Neuronal stem cell (in vitro differentiated cells): ENCODE measurements at regions not wholly inside any gene's neighbourhood (a gene's known extent, or its start where the extent isn't known, plus 50 kb on each side); places are given as distances from the start of the nearest gene placed in this dataset.

Experiments used
- DNase-seq: peaks from one replicate; pipeline ENCODE4 v3.0.0-alpha.2; 2013; ENCODE audit warnings: low spot score
- H2AFZ ChIP-seq: one replicate; pipeline ENCODE4 v1.6.1; 2013; ENCODE audit warnings: mild to moderate bottlenecking, low read length, inconsistent platforms
- H2AK5ac ChIP-seq: 2 replicates; pipeline ENCODE4 v1.6.1; 2013; ENCODE audit warnings: low read depth, mild to moderate bottlenecking, inconsistent platforms, low read length, moderate library complexity, mixed read lengths
- H2BK120ac ChIP-seq: 2 replicates; pipeline ENCODE4 v1.6.1; 2013; ENCODE audit warnings: low read depth, mild to moderate bottlenecking, inconsistent platforms, low read length, moderate library complexity, mixed read lengths
- H2BK12ac ChIP-seq: one replicate; pipeline ENCODE4 v1.6.1; 2013; ENCODE audit warnings: low read length, inconsistent platforms
- H2BK15ac ChIP-seq: 2 replicates; pipeline ENCODE4 v1.6.1; 2013; ENCODE audit warnings: mild to moderate bottlenecking, low read length, inconsistent platforms, mixed read lengths
- H2BK5ac ChIP-seq: one replicate; pipeline ENCODE4 v1.6.1; 2013; ENCODE audit warnings: inconsistent platforms, mild to moderate bottlenecking, low read length, moderate library complexity
- H3K14ac ChIP-seq: one replicate; pipeline ENCODE4 v1.6.1; 2013; ENCODE audit warnings: low read length, inconsistent platforms
- H3K18ac ChIP-seq: 2 replicates; pipeline ENCODE4 v1.6.1; 2013; ENCODE audit warnings: low read length, inconsistent platforms
- H3K23ac ChIP-seq: 2 replicates; pipeline ENCODE4 v1.6.1; 2013; ENCODE audit warnings: low read depth, mild to moderate bottlenecking, mixed read lengths, low read length, inconsistent platforms; ENCODE audit not compliant: poor library complexity
- H3K27ac ChIP-seq: replicated peaks from 3 replicates; pipeline ENCODE4 v1.5.1; 2013; ENCODE audit warnings: low read length, inconsistent platforms
- H3K27me3 ChIP-seq, 3 experiments: 2 replicates each; pipeline ENCODE4 v1.6.1; 2013; ENCODE audit warnings: low read length in 3 of 3, mild to moderate bottlenecking in 2 of 3, inconsistent platforms in 1 of 3, low read depth in 1 of 3, mixed read lengths in 1 of 3, moderate library complexity in 1 of 3; ENCODE audit not compliant: control insufficient read depth in 3 of 3, insufficient read depth in 3 of 3
- H3K36me3 ChIP-seq, 2 donors: replicated peaks in 1 of 2; 2 replicates each; pipeline ENCODE4 v1.6.1; 2013; ENCODE audit warnings: low read length in 2 of 2; ENCODE audit not compliant: control insufficient read depth in 2 of 2, insufficient read depth in 2 of 2
- H3K4ac ChIP-seq: 2 replicates; pipeline ENCODE4 v1.6.1; 2013; ENCODE audit warnings: inconsistent platforms, mild to moderate bottlenecking, low read length, moderate library complexity
- H3K4me1 ChIP-seq, 2 donors: 1 replicate in 1 of 2; 2 replicates in 1 of 2; pipeline ENCODE4 v1.6.1; 2013; ENCODE audit warnings: low read length in 2 of 2, low read depth in 1 of 2; ENCODE audit not compliant: control insufficient read depth in 2 of 2, insufficient read depth in 1 of 2
- H3K4me2 ChIP-seq: one replicate; pipeline ENCODE4 v1.6.1; 2013; ENCODE audit warnings: mild to moderate bottlenecking, low read length, inconsistent platforms; ENCODE audit not compliant: insufficient read depth, poor library complexity, severe bottlenecking
- H3K4me3 ChIP-seq, 2 donors: 2 replicates each; pipeline ENCODE4 v1.5.1; 2013; ENCODE audit warnings: low read length in 2 of 2, mild to moderate bottlenecking in 2 of 2, inconsistent platforms in 1 of 2, moderate library complexity in 1 of 2
- H3K79me1 ChIP-seq: one replicate; pipeline ENCODE4 v1.6.1; 2013; ENCODE audit warnings: low read depth, mild to moderate bottlenecking, inconsistent platforms, low read length, moderate library complexity
- H3K9ac ChIP-seq: one replicate; pipeline ENCODE4 v1.6.1; 2013; ENCODE audit warnings: mild to moderate bottlenecking, low read depth, low read length, inconsistent platforms; ENCODE audit not compliant: poor library complexity
- H3K9me3 ChIP-seq, 2 donors: replicated peaks in 1 of 2; 2 replicates each; pipeline versions ENCODE3 to v1.6.1; 2013; ENCODE audit warnings: low read length in 2 of 2, mild to moderate bottlenecking in 2 of 2, inconsistent platforms in 1 of 2, low read depth in 1 of 2, mixed read lengths in 1 of 2, moderate library complexity in 1 of 2; ENCODE audit not compliant: control insufficient read depth in 2 of 2, insufficient read depth in 1 of 2
- H4K8ac ChIP-seq: one replicate; pipeline ENCODE4 v1.6.1; 2013; ENCODE audit warnings: low read depth, mild to moderate bottlenecking, inconsistent platforms, low read length, moderate library complexity
- H4K91ac ChIP-seq: one replicate; pipeline ENCODE4 v1.6.1; 2013; ENCODE audit warnings: low read length, low read depth, mild to moderate bottlenecking, inconsistent platforms; ENCODE audit not compliant: poor library complexity
- WGBS, 2 donors: extraction: QIAGEN DNeasy Blood & Tissue Kit; methylation state at CpG; one replicate each; pipeline ENCODE4 v1.1.7; 2013; ENCODE audit warnings: missing lambda C conversion rate in 2 of 2, mixed read lengths in 1 of 2; ENCODE audit not compliant: insufficient read length in 2 of 2, insufficient replicate concordance in 1 of 2; ENCODE audit errors: extremely low coverage in 2 of 2; 5-methylcytosine and 5-hydroxymethylcytosine counted together

- H2BK15ac ChIP-seq: no peak overlapping the region
- H3K36me3 ChIP-seq: no peaks in the 10 kb centered on the region
- H3K27ac ChIP-seq: no peak overlapping the region
- no peak overlapping the region for H3K9ac ChIP-seq
- no peak overlapping the region for H2BK120ac ChIP-seq
- no peak overlapping the region for H4K91ac ChIP-seq
- DNase-seq: no peak
- H3K4me2 ChIP-seq: no peak overlapping the region
- H3K79me1 ChIP-seq: no peaks in the 10 kb centered on the region
- no peaks in the 10 kb centered on the region for H3K9me3 ChIP-seq
- H3K18ac ChIP-seq: no peak overlapping the region
- no peak overlapping the region for H2AFZ ChIP-seq
- no peak overlapping the region for H3K23ac ChIP-seq
- H3K4ac ChIP-seq: no peak overlapping the region
- peaks cover 0 to 1% of the 10 kb centered on the region in 2 donors for H3K4me1 ChIP-seq
- H2BK5ac ChIP-seq: no peak overlapping the region
- WGBS, 2 donors: no CpG with 5 or more reads among the region's 2 CpGs
- H4K8ac ChIP-seq: no peak overlapping the region
- no peak overlapping the region for H2BK12ac ChIP-seq
- H3K4me3 ChIP-seq: no peak overlapping the region
- H2AK5ac ChIP-seq: no peak overlapping the region
- no peak overlapping the region for H3K14ac ChIP-seq
- no peaks in the 10 kb centered on the region for H3K27me3 ChIP-seq
These were observed 825.1 kb upstream of the EEF2KMT start for GRCh38 chr16:5922686-5923085.

- Histone ChIP-seq H3K36me3 (no peaks in the 10 kb centered on the region), H3K27ac (no peak overlapping the region), H3K9ac (no peak overlapping the region), H3K14ac (no peak overlapping the region), H3K4me1 (peaks cover 0 to 3% of the 10 kb centered on the region in 2 donors), H3K27me3 (peaks cover 0 to 2% (median 0%) of the 10 kb centered on the region in 3 experiments), H4K8ac (no peak overlapping the region), H3K9me3 (no peaks in the 10 kb centered on the region), H3K4ac (no peak overlapping the region), H3K18ac (no peak overlapping the region), H2BK15ac (no peak overlapping the region), H2BK5ac (no peak overlapping the region), H3K4me3 (no peak overlapping the region), H3K4me2 (no peak overlapping the region), H2AFZ (no peak overlapping the region), H2BK120ac (no peak overlapping the region), H3K23ac (no peak overlapping the region), H3K79me1 (no peaks in the 10 kb centered on the region), H4K91ac (no peak overlapping the region), H2AK5ac (no peak overlapping the region), H2BK12ac (no peak overlapping the region)
- DNase-seq: no peak
- WGBS, 2 donors: no CpG with 5 or more reads among the region's 4 CpGs
These were observed 821.1 kb upstream of the EEF2KMT start for GRCh38 chr16:5918567-5919130.

- no peak for DNase-seq
- H3K18ac ChIP-seq: no peak overlapping the region
- WGBS, 2 donors: no CpG with 5 or more reads among the region's 14 CpGs
- H3K14ac ChIP-seq: no peak overlapping the region
- H3K4ac ChIP-seq: no peak overlapping the region
- no peak overlapping the region for H4K8ac ChIP-seq
- no peak overlapping the region for H4K91ac ChIP-seq
- H3K9ac ChIP-seq: no peak overlapping the region
- H3K4me3 ChIP-seq: no peak overlapping the region
- no peak overlapping the region for H3K4me2 ChIP-seq
- H3K9me3 ChIP-seq: no peaks in the 10 kb centered on the region
- H3K27me3 ChIP-seq: peaks cover 0 to 2% (median 0%) of the 10 kb centered on the region in 3 experiments
- H3K23ac ChIP-seq: no peak overlapping the region
- H3K36me3 ChIP-seq: no peaks in the 10 kb centered on the region
- no peak overlapping the region for H2BK120ac ChIP-seq
- H3K27ac ChIP-seq: no peak overlapping the region
- no peak overlapping the region for H2AK5ac ChIP-seq
- no peak overlapping the region for H2BK15ac ChIP-seq
- H2AFZ ChIP-seq: no peak overlapping the region
- H3K4me1 ChIP-seq: peaks cover 0 to 3% of the 10 kb centered on the region in 2 donors
- H2BK12ac ChIP-seq: no peak overlapping the region
- H2BK5ac ChIP-seq: no peak overlapping the region
- H3K79me1 ChIP-seq: no peaks in the 10 kb centered on the region
These were observed 820.0 kb upstream of the EEF2KMT start for GRCh38 chr16:5917436-5918195.

GRCh38 chr16:5916711-5917191 is 819.2 kb upstream of the EEF2KMT start:
- Histone ChIP-seq H3K14ac (no peak overlapping the region), H2BK5ac (no peak overlapping the region), H3K9me3 (no peaks in the 10 kb centered on the region), H3K4me2 (no peak overlapping the region), H2AK5ac (no peak overlapping the region), H3K4me1 (peaks cover 0 to 3% of the 10 kb centered on the region in 2 donors), H3K79me1 (no peaks in the 10 kb centered on the region), H2AFZ (no peak overlapping the region), H3K27me3 (peaks cover 0 to 2% (median 0%) of the 10 kb centered on the region in 3 experiments), H2BK15ac (no peak overlapping the region), H3K27ac (no peak overlapping the region), H3K23ac (no peak overlapping the region), H3K4me3 (no peak overlapping the region), H3K9ac (no peak overlapping the region), H2BK12ac (no peak overlapping the region), H3K18ac (peak overlapping the region; percentile 83), H3K4ac (no peak overlapping the region), H4K91ac (no peak overlapping the region), H2BK120ac (no peak overlapping the region), H3K36me3 (no peaks in the 10 kb centered on the region), H4K8ac (no peak overlapping the region)
- WGBS, 2 donors: no CpG with 5 or more reads among the region's 11 CpGs
- no peak for DNase-seq
